Endodermal cell (in vitro differentiated cells): ENCODE measurements at regions not wholly inside any gene's neighbourhood (a gene's known extent, or its start where the extent isn't known, plus 50 kb on each side); places are given as distances from the start of the nearest gene placed in this dataset.

Experiments used
- DNase-seq: peaks from one replicate; pipeline ENCODE4 v3.0.0-alpha.2; 2017
- H3K27ac ChIP-seq: 2 replicates; pipeline ENCODE4 v1.5.1; 2013; ENCODE audit warnings: mild to moderate bottlenecking, low read depth, low read length, moderate library complexity
- H3K27me3 ChIP-seq: 2 replicates; pipeline ENCODE4 v1.6.1; 2013; ENCODE audit warnings: mild to moderate bottlenecking, low read length, moderate library complexity; ENCODE audit not compliant: insufficient read depth, control insufficient read depth, poor library complexity, severe bottlenecking
- H3K36me3 ChIP-seq: 2 replicates; pipeline ENCODE4 v1.7.0; 2013; ENCODE audit warnings: mild to moderate bottlenecking, low read length, moderate library complexity; ENCODE audit not compliant: control insufficient read depth, insufficient read depth
- H3K4me1 ChIP-seq: one replicate; pipeline ENCODE4 v1.7.0; 2013; ENCODE audit warnings: low read length; ENCODE audit not compliant: control insufficient read depth, insufficient read depth
- H3K4me3 ChIP-seq: 2 replicates; pipeline ENCODE4 v1.5.1; 2013; ENCODE audit warnings: mild to moderate bottlenecking, low read length, moderate library complexity
- H3K9ac ChIP-seq: 2 replicates; pipeline ENCODE4 v1.6.1; 2013; ENCODE audit warnings: mild to moderate bottlenecking, low read length, moderate library complexity; ENCODE audit not compliant: poor library complexity, severe bottlenecking; ENCODE audit errors: extremely low read depth
- H3K9me3 ChIP-seq: 2 replicates; pipeline ENCODE4 v1.6.1; 2013; ENCODE audit warnings: mild to moderate bottlenecking, low read length, moderate library complexity; ENCODE audit not compliant: control insufficient read depth
- H3K27ac Mint-ChIP-seq: 2 replicates; pipeline ENCODE4 v1.8.0; 2020; ENCODE audit warnings: mixed read lengths
- H3K27me3 Mint-ChIP-seq: 2 replicates; pipeline ENCODE4 v1.8.0; 2021; ENCODE audit warnings: mild to moderate bottlenecking, mixed read lengths; ENCODE audit not compliant: insufficient read depth
- H3K36me3 Mint-ChIP-seq: 2 replicates; pipeline ENCODE4 v1.8.0; 2020; ENCODE audit warnings: low read depth, mixed read lengths
- H3K4me1 Mint-ChIP-seq: 2 replicates; pipeline ENCODE4 v1.8.0; 2020; ENCODE audit warnings: mixed read lengths
- H3K4me3 Mint-ChIP-seq: 2 replicates; pipeline ENCODE4 v1.8.0; 2020; ENCODE audit warnings: mild to moderate bottlenecking, moderate library complexity, mixed read lengths
- H3K9me3 Mint-ChIP-seq: 2 replicates; pipeline ENCODE4 v1.8.0; 2020; ENCODE audit warnings: mild to moderate bottlenecking, mixed read lengths
- WGBS, 2 experiments: methylation state at CpG; one replicate each; pipeline versions ENCODE4 v1.1.5 to v1.1.7; 2013; ENCODE audit warnings: missing lambda C conversion rate in 2 of 2, mixed read lengths in 1 of 2; ENCODE audit not compliant: insufficient coverage in 1 of 2, insufficient read length in 1 of 2; 5-methylcytosine and 5-hydroxymethylcytosine counted together
- TF ChIP-seq, protein P1 (sequence below): fragments of 200-600 bp; sonication (generic); conservative IDR thresholded peaks from 2 replicates; pipeline ENCODE4 v1.5.0; 2021; ENCODE audit warnings: antibody characterized with exemption, mild to moderate bottlenecking

DNA sequence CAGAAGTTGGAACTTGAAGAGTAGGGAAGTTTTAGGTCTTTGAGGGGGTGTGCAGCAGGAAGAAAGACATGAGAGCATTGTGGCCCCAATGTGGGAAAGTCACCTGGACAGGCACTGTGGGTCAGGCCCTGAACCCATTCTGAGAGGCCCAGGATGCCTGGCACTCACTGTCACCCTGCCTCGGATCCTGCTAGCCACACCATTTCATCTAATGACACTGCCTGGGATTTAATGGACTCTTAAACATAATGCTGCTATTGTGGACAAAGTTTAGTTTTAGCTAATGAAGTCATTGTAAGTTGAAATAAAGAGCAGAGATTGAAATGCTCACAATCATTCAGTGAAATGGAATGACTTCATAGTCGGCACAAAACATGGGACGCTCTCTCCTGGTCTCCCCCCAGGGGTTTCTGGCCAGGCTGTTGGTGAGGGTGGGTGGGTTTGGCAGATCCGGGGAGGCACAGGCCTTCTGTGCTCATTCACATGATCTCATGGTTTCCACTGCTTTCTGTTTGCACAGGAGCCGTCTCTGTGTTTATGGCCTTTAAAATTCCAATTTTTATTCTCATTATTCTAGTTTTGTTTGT, 141.8 kb upstream of the KLHL29 start:
- 97 to 100% methylated on average over 2 to 5 of the region's 5 CpGs for WGBS, 2 experiments

DNA sequence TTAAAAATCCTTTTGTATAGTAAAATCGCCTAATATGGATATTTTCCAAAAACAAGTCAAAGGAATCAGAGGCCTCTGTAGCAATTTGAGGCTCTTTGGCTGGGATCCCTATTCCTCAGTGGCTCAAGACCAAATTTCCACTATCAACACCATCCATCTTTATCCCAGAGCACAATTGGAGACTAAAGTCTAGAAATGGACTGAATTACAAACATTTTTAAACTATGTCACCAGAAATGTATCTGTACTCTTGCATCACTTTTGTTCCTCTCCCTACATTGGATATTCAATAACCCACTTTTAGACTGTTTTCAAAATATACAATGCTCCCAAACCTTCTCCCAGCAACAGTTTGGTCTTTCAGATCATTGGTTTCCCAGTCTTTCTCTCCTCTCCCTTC, 140.4 kb upstream of the KLHL29 start:
- H3K4me3 Mint-ChIP-seq = no peak overlapping the region

More for the DNA sequence above, 141.8 kb upstream of the KLHL29 start:
- Histone ChIP-seq H3K4me1 (peaks cover 7% of the 10 kb centered on the region), H3K27ac (no peak overlapping the region), H3K36me3 (no peaks in the 10 kb centered on the region), H3K9ac (no peak overlapping the region), H3K9me3 (no peaks in the 10 kb centered on the region), H3K4me3 (no peak overlapping the region), H3K27me3 (no peaks in the 10 kb centered on the region)
- TF ChIP-seq, protein P1, sequence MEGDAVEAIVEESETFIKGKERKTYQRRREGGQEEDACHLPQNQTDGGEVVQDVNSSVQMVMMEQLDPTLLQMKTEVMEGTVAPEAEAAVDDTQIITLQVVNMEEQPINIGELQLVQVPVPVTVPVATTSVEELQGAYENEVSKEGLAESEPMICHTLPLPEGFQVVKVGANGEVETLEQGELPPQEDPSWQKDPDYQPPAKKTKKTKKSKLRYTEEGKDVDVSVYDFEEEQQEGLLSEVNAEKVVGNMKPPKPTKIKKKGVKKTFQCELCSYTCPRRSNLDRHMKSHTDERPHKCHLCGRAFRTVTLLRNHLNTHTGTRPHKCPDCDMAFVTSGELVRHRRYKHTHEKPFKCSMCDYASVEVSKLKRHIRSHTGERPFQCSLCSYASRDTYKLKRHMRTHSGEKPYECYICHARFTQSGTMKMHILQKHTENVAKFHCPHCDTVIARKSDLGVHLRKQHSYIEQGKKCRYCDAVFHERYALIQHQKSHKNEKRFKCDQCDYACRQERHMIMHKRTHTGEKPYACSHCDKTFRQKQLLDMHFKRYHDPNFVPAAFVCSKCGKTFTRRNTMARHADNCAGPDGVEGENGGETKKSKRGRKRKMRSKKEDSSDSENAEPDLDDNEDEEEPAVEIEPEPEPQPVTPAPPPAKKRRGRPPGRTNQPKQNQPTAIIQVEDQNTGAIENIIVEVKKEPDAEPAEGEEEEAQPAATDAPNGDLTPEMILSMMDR = no peak
- Mint-ChIP-seq H3K27ac (no peak overlapping the region), H3K27me3 (no peaks in the 10 kb centered on the region), H3K4me1 (peaks cover 8% of the 10 kb centered on the region), H3K4me3 (no peak overlapping the region), H3K36me3 (no peaks in the 10 kb centered on the region), H3K9me3 (no peaks in the 10 kb centered on the region)
- DNase-seq = no peak

DNA sequence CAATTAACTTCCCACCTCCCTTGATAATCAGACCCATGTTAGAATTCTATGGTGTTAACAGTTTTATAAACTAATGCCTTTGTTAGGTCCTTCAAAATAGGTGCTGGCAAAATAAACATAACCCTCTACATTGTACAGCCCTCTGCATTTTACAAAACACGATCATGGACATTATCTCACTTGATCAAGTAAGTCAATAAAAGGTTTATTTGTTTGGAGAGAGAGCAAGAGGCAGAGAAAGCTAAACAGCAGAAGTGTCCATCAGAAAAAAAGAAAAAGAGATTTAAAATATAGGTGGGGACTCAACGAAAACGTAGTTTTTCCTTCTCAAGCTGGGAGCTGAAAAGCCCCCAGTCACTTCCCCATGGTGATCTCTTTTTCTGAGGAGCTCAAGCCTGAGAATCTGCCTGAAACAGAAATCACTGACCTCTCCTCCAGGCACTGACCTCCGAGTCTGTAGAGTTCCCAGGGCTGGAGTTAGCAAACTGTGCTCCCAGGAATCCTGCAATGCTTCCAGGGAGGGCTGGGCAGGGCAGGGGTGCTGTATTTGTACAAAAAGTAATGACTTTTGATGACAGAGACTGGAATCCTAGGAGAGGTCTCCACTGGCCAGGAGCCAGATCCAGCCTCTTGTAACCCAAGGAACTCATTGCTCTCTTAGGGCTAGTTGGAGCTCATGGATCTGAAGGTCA, 137.8 kb upstream of the KLHL29 start:
- TF ChIP-seq, protein P1 = no peak
- Mint-ChIP-seq H3K27ac (no peak overlapping the region), H3K27me3 (no peaks in the 10 kb centered on the region), H3K36me3 (no peaks in the 10 kb centered on the region), H3K9me3 (no peaks in the 10 kb centered on the region), H3K4me1 (no peaks in the 10 kb centered on the region), H3K4me3 (no peak overlapping the region)
- H3K9ac ChIP-seq = no peak overlapping the region
- H3K9me3 ChIP-seq = no peaks in the 10 kb centered on the region
- no peaks in the 10 kb centered on the region for H3K27me3 ChIP-seq
- no peaks in the 10 kb centered on the region for H3K36me3 ChIP-seq
- no peaks in the 10 kb centered on the region for H3K4me1 ChIP-seq
- H3K27ac ChIP-seq = no peak overlapping the region
- 90 to 93% methylated on average over 3 to 4 of the region's 4 CpGs for WGBS, 2 experiments
- no peak for DNase-seq
- no peak overlapping the region for H3K4me3 ChIP-seq

More for the DNA sequence above, 140.4 kb upstream of the KLHL29 start:
- no peaks in the 10 kb centered on the region for H3K4me1 Mint-ChIP-seq
- no peaks in the 10 kb centered on the region for H3K27me3 Mint-ChIP-seq
- H3K36me3 ChIP-seq = no peaks in the 10 kb centered on the region
- H3K9me3 Mint-ChIP-seq = no peaks in the 10 kb centered on the region
- no peak for DNase-seq
- no peak overlapping the region for H3K27ac Mint-ChIP-seq
- H3K27ac ChIP-seq = no peak overlapping the region
- no peak overlapping the region for H3K4me3 ChIP-seq
- no peaks in the 10 kb centered on the region for H3K9me3 ChIP-seq
- TF ChIP-seq, protein P1 = no peak
- no peaks in the 10 kb centered on the region for H3K27me3 ChIP-seq
- H3K36me3 Mint-ChIP-seq = no peaks in the 10 kb centered on the region
- no peak overlapping the region for H3K9ac ChIP-seq
- 100% methylated on average over 1 of the region's 1 CpG; no CpG with 5 or more reads in 1 of the 2 experiments for WGBS, 2 experiments
- H3K4me1 ChIP-seq = no peaks in the 10 kb centered on the region
